Nephron progenitor cell (in vitro differentiated cells): ENCODE measurements at regions not wholly inside any gene's neighbourhood (a gene's known extent, or its start where the extent isn't known, plus 50 kb on each side); places are given as distances from the start of the nearest gene placed in this dataset.

Source experiments
- DNase-seq: peaks from one replicate; pipeline ENCODE4 v3.0.0; 2021
- H3K27ac Mint-ChIP-seq: 2 replicates; pipeline ENCODE4 v1.8.0; 2021; ENCODE audit warnings: mild to moderate bottlenecking, moderate library complexity, mixed read lengths
- H3K27me3 Mint-ChIP-seq: 2 replicates; pipeline ENCODE4 v1.8.0; 2021; ENCODE audit warnings: mild to moderate bottlenecking, low read depth, mixed read lengths; ENCODE audit not compliant: poor library complexity
- H3K36me3 Mint-ChIP-seq: 2 replicates; pipeline ENCODE4 v1.8.0; 2021; ENCODE audit warnings: low read depth, mixed read lengths
- H3K4me1 Mint-ChIP-seq: 2 replicates; pipeline ENCODE4 v1.8.0; 2021; ENCODE audit warnings: mixed read lengths
- H3K4me3 Mint-ChIP-seq: 2 replicates; pipeline ENCODE4 v1.8.0; 2021; ENCODE audit warnings: mild to moderate bottlenecking, moderate library complexity, mixed read lengths
- H3K9me3 Mint-ChIP-seq: 2 replicates; pipeline ENCODE4 v1.8.0; 2021; ENCODE audit warnings: mild to moderate bottlenecking, moderate library complexity, mixed read lengths
- CTCF ChIP-seq: fragments of 200-600 bp; sonication (generic); IDR thresholded peaks from 2 replicates; pipeline ENCODE4 v1.5.0; 2021; ENCODE audit warnings: antibody characterized with exemption

GRCh38 chr2:153133716-153134115, 344.8 kb downstream of the RPRM start:
- H3K36me3 Mint-ChIP-seq, result no peaks in the 10 kb centered on the region
- H3K4me1 Mint-ChIP-seq, result no peaks in the 10 kb centered on the region
- H3K4me3 Mint-ChIP-seq, result no peak overlapping the region
- no peak for TF ChIP-seq CTCF
- DNase-seq, result no peak
- H3K27me3 Mint-ChIP-seq, result no peaks in the 10 kb centered on the region
- no peaks in the 10 kb centered on the region for H3K9me3 Mint-ChIP-seq
- H3K27ac Mint-ChIP-seq, result no peak overlapping the region

GRCh38 chr2:153132418-153132817, 346.1 kb downstream of the RPRM start:
- no peak for DNase-seq
- Mint-ChIP-seq H3K9me3 (peaks cover 6% of the 10 kb centered on the region), H3K4me3 (no peak overlapping the region), H3K36me3 (no peaks in the 10 kb centered on the region), H3K27ac (no peak overlapping the region), H3K27me3 (no peaks in the 10 kb centered on the region), H3K4me1 (no peaks in the 10 kb centered on the region)
- no peak for TF ChIP-seq CTCF

GRCh38 chr2:153115141-153115540, 363.4 kb downstream of the RPRM start:
- TF ChIP-seq CTCF, result no peak
- H3K4me1 Mint-ChIP-seq, result no peaks in the 10 kb centered on the region
- no peak for DNase-seq
- no peaks in the 10 kb centered on the region for H3K9me3 Mint-ChIP-seq
- no peaks in the 10 kb centered on the region for H3K36me3 Mint-ChIP-seq
- no peak overlapping the region for H3K4me3 Mint-ChIP-seq
- H3K27me3 Mint-ChIP-seq, result no peaks in the 10 kb centered on the region
- H3K27ac Mint-ChIP-seq, result no peak overlapping the region

GRCh38 chr2:153110486-153110885, 368.1 kb downstream of the RPRM start:
- H3K27ac Mint-ChIP-seq, result no peak overlapping the region
- no peaks in the 10 kb centered on the region for H3K27me3 Mint-ChIP-seq
- H3K9me3 Mint-ChIP-seq, result no peaks in the 10 kb centered on the region
- TF ChIP-seq CTCF, result no peak
- no peaks in the 10 kb centered on the region for H3K4me1 Mint-ChIP-seq
- DNase-seq, result no peak
- no peaks in the 10 kb centered on the region for H3K36me3 Mint-ChIP-seq
- H3K4me3 Mint-ChIP-seq, result no peak overlapping the region

GRCh38 chr2:153109793-153110192, 368.8 kb downstream of the RPRM start:
- no peak overlapping the region for H3K27ac Mint-ChIP-seq
- no peaks in the 10 kb centered on the region for H3K4me1 Mint-ChIP-seq
- H3K9me3 Mint-ChIP-seq, result no peaks in the 10 kb centered on the region
- no peak overlapping the region for H3K4me3 Mint-ChIP-seq
- no peak for DNase-seq
- no peaks in the 10 kb centered on the region for H3K36me3 Mint-ChIP-seq
- H3K27me3 Mint-ChIP-seq, result no peaks in the 10 kb centered on the region
- no peak for TF ChIP-seq CTCF

- TF ChIP-seq CTCF, result no peak
- Mint-ChIP-seq H3K4me1 (peaks cover 5% of the 10 kb centered on the region), H3K36me3 (no peaks in the 10 kb centered on the region), H3K27ac (no peak overlapping the region), H3K27me3 (no peaks in the 10 kb centered on the region), H3K9me3 (no peaks in the 10 kb centered on the region), H3K4me3 (no peak overlapping the region)
- no peak for DNase-seq
Observed at GRCh38 chr2:153106802-153107477, 371.6 kb downstream of the RPRM start.
